ENCODE measurements at regions not wholly inside any gene's neighbourhood (a gene's known extent, or its start where the extent isn't known, plus 50 kb on each side); places are given as distances from the start of the nearest gene placed in this dataset.
"Not testable (repeated sequence)": the region's sequence is repeated elsewhere in the genome, so short reads cannot be mapped to it uniquely, and the experiment has no call there.

DNA sequence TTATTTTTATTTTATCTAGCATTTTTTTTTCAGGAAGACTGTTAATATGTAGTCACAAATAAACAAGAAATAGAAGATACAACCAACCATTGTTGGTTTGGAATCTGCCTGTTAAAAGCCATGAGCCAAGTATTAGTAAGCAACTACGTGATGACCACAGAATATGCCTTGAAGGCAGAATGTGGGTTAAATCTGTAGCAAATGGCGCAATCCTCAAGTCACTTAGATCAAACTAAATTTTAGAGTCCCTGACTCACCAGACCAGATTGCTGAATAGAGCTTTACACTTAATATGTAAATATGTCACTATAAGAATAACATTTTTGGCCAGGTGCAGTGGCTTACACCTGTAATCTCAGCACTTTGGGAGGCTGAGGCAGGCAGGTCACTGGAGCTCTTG is 800.1 kb upstream of the CITED2 start:
- DNase-seq = no peak
- Histone ChIP-seq H3K4me3 (ENCODE audit: low read length) (no peak overlapping the region), H3K27me3 (ENCODE audit: control insufficient read depth, insufficient read depth, low read length) (no peaks in the 10 kb centered on the region), H3K36me3 (ENCODE audit: control insufficient read depth, insufficient read depth, low read length) (no peaks in the 10 kb centered on the region), H3K4me1 (ENCODE audit: control insufficient read depth, insufficient read depth, low read length) (no peaks in the 10 kb centered on the region), H3K9me3 (replicated peaks; ENCODE audit: control insufficient read depth, low read depth, low read length) (no peaks in the 10 kb centered on the region), H3K27ac (ENCODE audit: low read length) (no peak overlapping the region)
- WGBS (ENCODE audit: insufficient coverage) = no CpG with 5 or more reads among the region's 2 CpGs

- Histone ChIP-seq H3K4me3 (ENCODE audit: low read length) (no peak overlapping the region), H3K36me3 (ENCODE audit: control insufficient read depth, insufficient read depth, low read length) (no peaks in the 10 kb centered on the region), H3K27ac (ENCODE audit: low read length) (no peak overlapping the region), H3K27me3 (ENCODE audit: control insufficient read depth, insufficient read depth, low read length) (no peaks in the 10 kb centered on the region), H3K9me3 (replicated peaks; ENCODE audit: control insufficient read depth, low read depth, low read length) (no peaks in the 10 kb centered on the region), H3K4me1 (ENCODE audit: control insufficient read depth, insufficient read depth, low read length) (no peaks in the 10 kb centered on the region)
- no peak for DNase-seq
- no CpG with 5 or more reads among the region's 3 CpGs for WGBS (ENCODE audit: insufficient coverage)
These were observed 793.9 kb upstream of the CITED2 start for GRCh38 chr6:140168365-140168764.

- H3K27me3 ChIP-seq (ENCODE audit: control insufficient read depth, insufficient read depth, low read length) = no peaks in the 10 kb centered on the region
- WGBS (ENCODE audit: insufficient coverage) = no CpG with 5 or more reads among the region's 1 CpG
These were observed 786.5 kb upstream of the CITED2 start for GRCh38 chr6:140160909-140161308.

DNA sequence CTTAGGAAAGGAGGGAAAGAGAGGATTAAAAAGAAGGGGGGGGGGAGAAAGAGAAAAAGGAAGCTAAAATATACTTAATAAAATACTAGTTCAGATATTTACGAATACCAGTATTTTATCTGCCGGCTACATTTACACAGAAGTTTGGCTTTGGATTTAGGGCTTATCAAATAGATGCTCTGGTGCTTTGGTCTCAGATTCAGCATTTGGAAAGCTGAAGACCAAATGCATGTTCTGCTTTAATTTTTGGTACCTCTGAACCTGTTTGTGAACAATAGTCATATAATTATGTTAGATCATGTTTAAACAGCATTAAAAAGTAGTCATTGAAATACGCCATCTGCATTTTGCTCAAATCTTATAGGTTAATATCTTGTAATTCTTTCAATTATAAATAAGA is 786.0 kb upstream of the CITED2 start:
- no peak overlapping the region for H3K4me3 ChIP-seq (ENCODE audit: low read length)
- no peaks in the 10 kb centered on the region for H3K27me3 ChIP-seq (ENCODE audit: control insufficient read depth, insufficient read depth, low read length)
- no peaks in the 10 kb centered on the region for H3K4me1 ChIP-seq (ENCODE audit: control insufficient read depth, insufficient read depth, low read length)
- DNase-seq = no peak
- H3K27ac ChIP-seq (ENCODE audit: low read length) = no peak overlapping the region
- no peaks in the 10 kb centered on the region for H3K9me3 ChIP-seq (replicated peaks; ENCODE audit: control insufficient read depth, low read depth, low read length)
- no peaks in the 10 kb centered on the region for H3K36me3 ChIP-seq (ENCODE audit: control insufficient read depth, insufficient read depth, low read length)
- no CpG with 5 or more reads among the region's 3 CpGs for WGBS (ENCODE audit: insufficient coverage)

More at GRCh38 chr6:140160909-140161308, 786.5 kb upstream of the CITED2 start:
- H3K36me3 ChIP-seq (ENCODE audit: control insufficient read depth, insufficient read depth, low read length) = no peaks in the 10 kb centered on the region
- H3K4me3 ChIP-seq (ENCODE audit: low read length) = no peak overlapping the region
- H3K27ac ChIP-seq (ENCODE audit: low read length) = no peak overlapping the region
- DNase-seq = no peak
- no peaks in the 10 kb centered on the region for H3K4me1 ChIP-seq (ENCODE audit: control insufficient read depth, insufficient read depth, low read length)
- no peaks in the 10 kb centered on the region for H3K9me3 ChIP-seq (replicated peaks; ENCODE audit: control insufficient read depth, low read depth, low read length)

GRCh38 chr6:140156131-140156530 is 781.7 kb upstream of the CITED2 start:
- no peaks in the 10 kb centered on the region for H3K9me3 ChIP-seq (replicated peaks; ENCODE audit: control insufficient read depth, low read depth, low read length)
- H3K4me3 ChIP-seq (ENCODE audit: low read length) = no peak overlapping the region
- no CpG with 5 or more reads among the region's 6 CpGs for WGBS (ENCODE audit: insufficient coverage)

GRCh38 chr6:140155451-140156126 is 781.1 kb upstream of the CITED2 start:
- Histone ChIP-seq H3K36me3 (ENCODE audit: control insufficient read depth, insufficient read depth, low read length) (no peaks in the 10 kb centered on the region), H3K4me1 (ENCODE audit: control insufficient read depth, insufficient read depth, low read length) (no peaks in the 10 kb centered on the region), H3K27me3 (ENCODE audit: control insufficient read depth, insufficient read depth, low read length) (no peaks in the 10 kb centered on the region), H3K27ac (ENCODE audit: low read length) (no peak overlapping the region), H3K9me3 (replicated peaks; ENCODE audit: control insufficient read depth, low read depth, low read length) (no peaks in the 10 kb centered on the region), H3K4me3 (ENCODE audit: low read length) (no peak overlapping the region)
- DNase-seq = no peak

More at GRCh38 chr6:140156131-140156530, 781.7 kb upstream of the CITED2 start:
- Histone ChIP-seq H3K27me3 (ENCODE audit: control insufficient read depth, insufficient read depth, low read length) (no peaks in the 10 kb centered on the region), H3K4me1 (ENCODE audit: control insufficient read depth, insufficient read depth, low read length) (no peaks in the 10 kb centered on the region), H3K36me3 (ENCODE audit: control insufficient read depth, insufficient read depth, low read length) (no peaks in the 10 kb centered on the region), H3K27ac (ENCODE audit: low read length) (no peak overlapping the region)
- no peak for DNase-seq

GRCh38 chr6:140153703-140154102 is 779.3 kb upstream of the CITED2 start:
- Histone ChIP-seq H3K27me3 (ENCODE audit: control insufficient read depth, insufficient read depth, low read length) (no peaks in the 10 kb centered on the region), H3K27ac (ENCODE audit: low read length) (no peak overlapping the region), H3K36me3 (ENCODE audit: control insufficient read depth, insufficient read depth, low read length) (no peaks in the 10 kb centered on the region), H3K9me3 (replicated peaks; ENCODE audit: control insufficient read depth, low read depth, low read length) (no peaks in the 10 kb centered on the region), H3K4me1 (ENCODE audit: control insufficient read depth, insufficient read depth, low read length) (no peaks in the 10 kb centered on the region), H3K4me3 (ENCODE audit: low read length) (no peak overlapping the region)
- WGBS (ENCODE audit: insufficient coverage) = no CpG with 5 or more reads among the region's 1 CpG
- DNase-seq = no peak

GRCh38 chr6:140147825-140148814 is 773.7 kb upstream of the CITED2 start:
- 98% methylated on average over 58 of the region's 67 CpGs for WGBS (ENCODE audit: insufficient coverage)
- H3K27me3 ChIP-seq (ENCODE audit: control insufficient read depth, insufficient read depth, low read length); DNase-seq; H3K27ac ChIP-seq (ENCODE audit: low read length); H3K4me3 ChIP-seq (ENCODE audit: low read length); H3K36me3 ChIP-seq (ENCODE audit: control insufficient read depth, insufficient read depth, low read length); H3K9me3 ChIP-seq (replicated peaks; ENCODE audit: control insufficient read depth, low read depth, low read length); H3K4me1 ChIP-seq (ENCODE audit: control insufficient read depth, insufficient read depth, low read length): not testable (repeated sequence)

- Histone ChIP-seq H3K27ac (ENCODE audit: low read length) (no peak overlapping the region), H3K27me3 (ENCODE audit: control insufficient read depth, insufficient read depth, low read length) (no peaks in the 10 kb centered on the region), H3K9me3 (replicated peaks; ENCODE audit: control insufficient read depth, low read depth, low read length) (no peaks in the 10 kb centered on the region), H3K36me3 (ENCODE audit: control insufficient read depth, insufficient read depth, low read length) (no peaks in the 10 kb centered on the region), H3K4me1 (ENCODE audit: control insufficient read depth, insufficient read depth, low read length) (no peaks in the 10 kb centered on the region), H3K4me3 (ENCODE audit: low read length) (no peak overlapping the region)
- no peak for DNase-seq
- no CpG with 5 or more reads among the region's 1 CpG for WGBS (ENCODE audit: insufficient coverage)
These were observed 766.4 kb upstream of the CITED2 start for GRCh38 chr6:140140891-140141290.

DNA sequence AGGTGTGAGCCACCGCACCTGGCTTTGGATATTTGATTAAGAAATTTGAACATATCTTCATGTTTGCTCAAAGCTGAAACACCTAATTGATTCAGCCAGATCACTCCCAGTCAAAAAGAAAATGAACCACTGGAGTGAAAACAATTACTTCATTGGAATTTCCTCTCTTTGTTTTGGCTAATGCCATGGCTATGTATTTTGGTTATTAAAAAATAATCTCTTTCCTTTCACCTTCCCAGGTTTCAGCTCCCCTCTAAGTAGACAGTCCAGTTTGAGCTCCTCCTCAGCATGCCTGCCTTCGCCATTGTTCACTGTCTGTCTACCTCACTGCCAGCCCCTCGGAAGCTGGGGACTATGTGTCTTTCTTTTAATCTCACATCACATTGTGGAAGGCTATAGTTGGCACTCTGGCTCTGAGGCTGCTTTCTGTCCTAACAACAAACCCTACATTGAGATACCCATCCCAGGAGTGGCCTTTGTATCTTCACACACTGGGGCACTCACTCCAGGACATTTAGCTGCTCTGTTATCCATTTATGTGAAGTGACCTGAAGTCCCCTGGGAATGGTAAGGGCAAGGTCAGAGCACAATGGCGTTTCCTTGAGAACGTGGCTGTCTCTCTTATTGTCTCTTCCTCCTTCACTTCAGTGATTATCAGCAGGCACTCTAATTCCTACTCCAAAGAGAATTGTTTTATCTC is 764.0 kb upstream of the CITED2 start:
- Histone ChIP-seq H3K4me3 (ENCODE audit: low read length) (no peak overlapping the region), H3K27ac (ENCODE audit: low read length) (no peak overlapping the region), H3K36me3 (ENCODE audit: control insufficient read depth, insufficient read depth, low read length) (no peaks in the 10 kb centered on the region), H3K4me1 (ENCODE audit: control insufficient read depth, insufficient read depth, low read length) (no peaks in the 10 kb centered on the region), H3K27me3 (ENCODE audit: control insufficient read depth, insufficient read depth, low read length) (no peaks in the 10 kb centered on the region), H3K9me3 (replicated peaks; ENCODE audit: control insufficient read depth, low read depth, low read length) (peaks cover 4% of the 10 kb centered on the region)
- DNase-seq = no peak
- WGBS (ENCODE audit: insufficient coverage) = 100% methylated on average over 1 of the region's 5 CpGs

Data from muscle of leg (tissue), 3 donors.